LHCN-M2 (cell line): ENCODE measurements at regions not wholly inside any gene's neighbourhood (a gene's known extent, or its start where the extent isn't known, plus 50 kb on each side); places are given as distances from the start of the nearest gene placed in this dataset.
"Not testable (repeated sequence)": the region's sequence is repeated elsewhere in the genome, so short reads cannot be mapped to it uniquely, and the experiment has no call there.

ENCODE experiments used
- DNase-seq: peaks from one replicate; pipeline ENCODE4 v3.0.0-alpha.2; 2012; ENCODE audit warnings: low read depth

DNA sequence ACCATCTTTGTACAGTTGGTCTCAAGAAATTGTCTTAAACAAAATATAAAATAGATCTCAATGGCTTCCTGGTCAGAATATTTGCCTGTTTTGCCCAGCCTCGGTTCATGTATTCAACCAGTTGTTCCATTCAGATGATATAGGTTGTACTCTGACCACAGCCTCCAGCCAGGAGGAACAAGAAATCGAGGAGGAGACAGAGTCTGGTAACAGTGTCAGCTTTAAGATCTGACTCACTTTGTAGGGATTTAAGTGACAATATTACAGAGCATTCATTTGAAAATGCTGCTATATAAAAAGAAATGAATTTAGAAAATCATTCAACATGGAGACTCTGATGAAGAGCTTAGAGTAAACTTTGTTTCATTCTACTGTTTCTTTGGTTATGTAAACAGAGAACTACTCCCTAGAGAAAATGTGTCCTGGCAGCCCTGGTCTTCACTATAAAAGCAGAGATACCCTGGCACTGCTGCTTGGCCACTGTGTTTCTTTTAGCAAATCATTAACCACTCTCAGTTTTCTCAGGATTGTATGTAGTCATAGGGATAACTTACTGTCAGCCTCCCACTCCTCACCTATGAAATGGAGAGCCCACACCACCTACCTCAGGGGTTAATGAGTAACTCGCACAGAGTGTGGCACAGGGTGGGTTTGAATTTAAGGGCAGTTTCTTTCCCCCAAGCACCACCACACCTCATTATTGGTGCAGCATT, 53.5 kb downstream of the PAGE2 start:
- DNase-seq, result no peak

DNA sequence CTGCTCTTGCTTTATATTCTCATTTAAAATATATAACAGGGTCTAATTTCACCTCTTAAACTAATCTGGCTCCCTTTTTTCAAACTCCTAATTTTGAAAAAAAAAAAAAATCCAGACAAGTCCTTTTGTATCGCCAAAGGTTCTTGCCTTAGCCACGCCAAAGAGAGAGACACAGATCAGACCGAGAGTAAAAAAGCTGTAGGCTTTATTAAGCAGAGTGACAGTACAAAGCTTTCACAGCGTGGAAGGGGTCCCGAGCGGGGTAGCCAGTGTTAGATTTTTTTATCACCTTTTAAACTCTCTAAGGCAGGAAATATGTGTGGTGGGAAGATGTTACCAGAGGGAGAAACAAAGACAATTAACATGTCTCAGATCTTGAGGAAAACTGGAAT, 54.1 kb downstream of the PAGE2 start:
- no peak for DNase-seq

DNA sequence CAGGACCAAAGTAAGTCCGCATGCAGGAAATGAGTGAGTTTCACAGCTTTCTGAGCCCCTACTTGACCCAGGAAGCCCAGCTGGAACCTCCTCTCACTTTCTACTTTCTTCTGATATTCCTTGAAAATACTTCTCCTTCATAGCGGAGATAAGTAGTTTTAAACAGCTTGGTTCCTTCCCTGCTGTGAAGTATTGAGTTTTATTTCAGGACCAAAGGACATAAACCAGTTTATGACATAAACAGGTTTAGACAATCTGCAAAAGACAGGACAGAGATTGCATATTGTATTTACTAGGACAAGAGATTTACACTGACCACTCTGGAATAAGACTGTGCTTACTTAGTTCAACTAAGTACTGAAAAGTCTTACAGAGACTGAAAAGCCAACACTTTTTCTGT, 54.8 kb downstream of the PAGE2 start:
- DNase-seq, result no peak

DNA sequence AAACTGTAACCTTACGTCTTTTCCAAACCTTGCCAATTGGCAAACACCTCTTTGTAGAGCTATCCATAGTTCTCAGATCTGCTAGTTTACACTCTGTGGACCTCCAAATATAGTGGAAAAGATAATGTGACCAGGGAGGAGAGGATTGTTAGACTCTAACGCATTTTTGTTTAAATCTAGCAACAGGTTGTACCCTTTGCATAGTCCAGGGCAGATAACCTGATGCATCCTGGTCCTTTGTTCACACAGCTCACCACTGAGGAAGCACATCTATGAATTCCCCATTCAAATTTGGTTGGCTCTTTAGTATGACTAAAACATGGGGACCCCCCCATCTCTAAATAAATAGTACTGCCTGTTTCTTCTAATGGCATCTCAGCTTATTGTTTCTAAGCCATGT, 55.9 kb downstream of the PAGE2 start:
- no peak for DNase-seq

DNA sequence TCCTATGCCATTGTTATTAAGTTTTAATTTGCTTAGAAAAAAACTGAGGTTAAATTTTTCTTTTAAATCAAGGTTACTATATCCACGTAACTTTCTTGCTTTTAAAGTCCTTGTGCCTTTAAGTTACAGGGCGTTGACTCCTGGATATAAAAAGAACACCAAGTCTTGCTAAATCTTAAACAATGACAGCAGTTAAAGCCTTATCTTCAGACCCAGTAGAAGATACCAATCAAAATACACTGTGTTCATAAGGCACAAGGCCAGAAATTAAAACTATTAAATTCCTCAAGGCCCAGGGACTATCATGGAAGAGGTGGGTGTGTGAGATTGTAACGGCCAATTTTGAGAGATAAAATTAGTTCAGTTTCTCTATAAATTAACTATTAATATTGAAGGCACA, 60.4 kb downstream of the PAGE2 start:
- no peak for DNase-seq

DNA sequence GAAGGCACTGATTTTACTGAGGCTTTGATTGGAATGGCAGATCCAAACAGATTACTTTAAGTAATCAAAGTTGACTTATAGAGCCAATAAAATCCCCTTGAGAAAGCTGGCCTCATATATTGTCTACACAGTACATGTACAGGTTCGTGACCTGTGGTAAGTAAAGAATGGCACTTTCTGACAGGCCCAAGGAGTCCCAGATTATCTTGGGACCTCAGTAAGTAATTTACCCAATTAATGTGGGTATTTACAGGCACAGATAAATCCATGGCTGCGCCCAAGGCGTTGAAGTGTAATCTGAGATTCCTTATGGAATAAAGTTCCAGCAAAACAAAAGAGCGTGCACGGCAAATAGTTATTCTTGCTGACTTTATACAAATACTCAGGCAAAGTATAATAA, 62.4 kb downstream of the PAGE2 start:
- no peak for DNase-seq

DNA sequence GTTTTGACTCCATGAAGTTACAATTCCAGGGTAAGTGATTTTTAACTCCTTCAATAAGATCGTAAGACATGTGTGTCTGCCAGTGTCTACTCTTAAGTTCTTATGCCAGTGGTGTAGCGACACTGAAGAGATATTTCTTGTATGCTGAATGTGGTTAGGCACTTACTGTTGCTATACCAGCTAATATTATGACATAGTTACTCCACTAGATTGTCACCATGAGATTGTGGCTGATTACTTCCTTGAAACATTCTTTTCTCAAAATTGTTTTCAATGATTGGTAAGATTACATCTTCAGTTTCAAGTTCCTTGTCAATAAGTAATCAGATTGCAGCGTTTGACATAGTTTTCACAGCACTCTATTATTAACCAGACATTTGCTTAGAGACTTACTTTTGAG, 60.6 kb upstream of the PAGE5 start:
- DNase-seq, result no peak

DNA sequence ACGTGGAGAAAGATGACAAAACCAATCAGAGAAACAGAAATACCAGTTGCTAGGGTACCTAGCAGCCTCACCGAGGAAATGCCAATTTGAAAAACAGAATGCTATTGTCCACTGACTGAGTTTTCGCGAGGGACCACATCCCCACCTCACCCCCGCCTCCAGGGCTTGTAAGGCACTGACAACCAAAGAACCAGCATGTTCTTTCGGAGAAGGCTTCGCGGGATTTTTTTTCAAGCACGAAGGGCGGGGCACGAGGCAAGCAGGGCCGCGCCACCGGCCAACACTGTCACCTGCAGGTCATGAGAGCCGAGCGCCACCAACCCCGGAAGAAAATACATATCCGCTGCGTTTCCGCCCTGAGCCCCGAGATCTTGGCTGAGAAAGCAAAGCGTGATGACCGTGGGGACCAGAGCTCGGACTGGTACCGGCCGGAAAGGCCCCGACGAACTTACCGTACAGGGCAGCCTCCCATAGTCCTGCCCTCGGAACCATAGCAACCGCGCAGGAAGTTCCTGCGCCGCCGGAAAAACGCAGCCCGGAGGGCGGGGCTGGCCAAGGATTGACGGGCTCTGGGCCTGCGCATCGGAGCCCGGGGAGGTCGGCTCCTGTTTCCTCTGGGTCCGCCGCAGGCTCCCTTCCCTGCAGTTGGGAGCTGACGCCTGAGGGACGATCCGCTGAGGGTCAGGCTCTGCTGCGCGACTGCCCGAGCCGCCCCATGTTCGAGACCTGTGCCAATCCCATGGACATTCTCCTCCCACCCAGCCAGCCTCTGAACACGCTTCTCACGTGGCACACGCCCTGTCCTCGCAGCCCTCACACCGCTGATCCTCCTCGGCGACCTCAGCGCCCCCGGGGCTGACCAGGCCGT, 59.2 kb upstream of the PAGE5 start:
- DNase-seq, result peak; percentile 83

DNA sequence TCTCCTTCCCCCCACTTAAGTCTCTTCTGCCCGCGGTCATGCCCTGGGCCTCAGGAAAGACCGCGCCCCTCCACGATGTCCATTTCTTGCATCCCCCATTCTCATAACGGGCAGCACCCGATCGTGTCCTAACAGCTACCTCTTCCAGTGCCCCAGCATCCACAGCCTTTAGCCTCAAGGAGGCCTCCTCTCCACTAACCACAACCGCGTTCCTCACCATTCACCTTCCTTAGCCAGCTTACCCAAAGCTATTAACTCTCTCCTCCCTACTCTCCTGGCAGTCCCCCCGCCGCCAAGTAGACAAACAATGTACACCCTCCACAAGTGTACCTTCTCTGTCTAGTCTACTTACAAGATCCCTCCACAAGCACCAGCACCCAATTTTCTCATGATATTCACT, 58.6 kb upstream of the PAGE5 start:
- peak; percentile 2 for DNase-seq

DNA sequence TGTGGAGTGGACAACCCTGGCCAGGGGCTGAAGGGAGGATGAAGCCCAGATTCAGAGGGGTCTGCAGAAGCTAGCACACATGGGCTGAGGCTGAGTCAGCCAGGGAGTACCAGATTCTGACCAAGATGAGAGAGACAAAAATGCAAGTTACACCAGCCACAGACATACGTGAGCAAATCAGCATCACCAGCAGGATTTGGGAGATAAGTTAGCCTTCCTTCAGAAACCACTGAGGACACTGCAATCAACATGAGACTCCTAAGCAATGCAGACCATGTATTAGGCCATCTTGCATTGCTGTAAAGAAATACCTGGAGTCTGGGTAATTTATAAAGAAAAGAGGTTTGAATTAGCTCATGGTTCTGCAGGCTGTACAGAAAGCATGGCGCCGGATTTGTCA, 57.0 kb upstream of the PAGE5 start:
- DNase-seq, result no peak

DNA sequence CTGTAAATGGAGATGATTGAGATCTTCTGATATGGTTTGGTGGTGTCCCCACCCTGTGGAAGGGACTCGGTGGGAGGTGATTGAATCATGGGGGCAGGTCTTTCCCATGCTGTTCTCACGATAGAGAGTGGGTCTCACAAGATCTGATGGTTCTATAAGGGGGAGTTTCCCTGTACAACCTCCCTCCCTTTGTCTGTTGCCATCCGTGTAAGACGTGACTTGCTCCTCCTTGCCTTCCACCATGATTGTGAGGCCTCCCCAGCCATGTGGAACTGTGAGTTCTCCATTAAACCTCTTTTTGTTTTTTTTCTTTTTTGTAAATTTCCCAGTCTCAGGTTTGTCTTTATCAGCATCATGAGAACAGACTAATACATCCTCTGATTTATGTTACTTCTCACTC, 55.1 kb upstream of the PAGE5 start:
- DNase-seq, result not testable (repeated sequence)

DNA sequence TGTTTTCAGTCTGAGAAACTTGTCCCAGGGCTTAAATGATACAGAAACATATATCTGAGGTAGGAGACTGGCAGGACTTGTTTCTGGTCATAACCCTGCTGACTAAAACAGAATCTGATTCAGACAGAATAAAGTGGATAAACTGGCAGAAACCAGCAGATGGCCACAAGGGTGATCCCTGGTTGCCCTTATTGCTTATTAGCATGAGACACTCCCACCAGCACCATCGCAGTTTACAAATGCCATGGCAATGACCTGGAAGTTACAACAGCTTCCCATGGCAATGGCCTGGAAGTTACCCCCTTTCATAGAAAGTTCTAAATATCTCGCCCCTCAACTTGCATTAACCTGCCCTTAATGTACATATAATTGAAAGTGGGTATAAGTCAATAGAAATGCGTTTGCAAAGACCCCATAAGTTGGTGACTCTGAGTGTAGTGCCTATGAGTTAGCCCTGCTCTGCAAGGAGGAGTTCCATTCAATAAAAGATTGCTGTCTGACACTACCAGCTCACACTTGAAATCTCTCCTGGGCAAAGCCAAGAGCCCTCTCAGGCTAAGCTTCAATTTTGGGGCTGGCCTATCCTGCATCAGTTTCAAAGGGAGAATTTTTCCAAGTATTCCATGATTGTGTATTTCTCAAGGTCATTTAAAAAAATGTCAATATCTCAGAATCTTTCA, 52.9 kb upstream of the PAGE5 start:
- DNase-seq, result peak; percentile 35

DNA sequence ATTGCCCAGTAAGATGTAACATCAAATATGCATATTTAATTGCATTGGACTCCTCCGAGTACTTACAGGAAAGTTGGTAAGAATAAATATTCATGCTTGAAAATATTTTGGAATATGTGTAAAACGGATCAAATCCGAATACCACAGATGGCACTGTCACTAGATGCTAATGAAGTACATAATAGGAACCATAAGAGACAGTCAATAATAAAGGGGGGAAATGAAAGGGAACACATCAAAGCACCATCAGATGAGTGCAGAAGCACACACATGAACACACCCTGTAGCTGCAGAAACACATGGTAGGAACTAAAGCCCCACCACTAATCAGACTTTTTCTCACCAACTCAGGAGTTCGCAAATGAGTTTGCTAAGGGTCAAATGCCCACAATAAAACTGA, 52.2 kb upstream of the PAGE5 start:
- no peak for DNase-seq

DNA sequence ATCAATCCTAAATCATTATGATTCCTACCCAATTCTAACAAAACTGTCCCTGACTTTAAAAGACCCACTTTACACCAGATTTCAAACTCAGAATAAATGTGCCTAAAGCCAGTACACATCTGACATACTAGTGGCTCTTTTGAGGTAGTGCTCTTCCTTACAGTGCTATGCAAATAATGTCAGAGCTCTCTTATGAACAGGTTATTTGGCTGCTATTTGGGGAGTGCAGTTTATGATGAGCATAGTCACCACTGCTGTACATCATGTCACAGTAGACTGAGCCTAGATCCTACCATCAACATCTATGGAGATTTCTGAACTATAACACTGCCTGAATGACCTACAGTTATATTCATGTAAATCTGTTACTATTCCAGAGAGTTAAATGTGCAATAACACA, 50.4 kb upstream of the PAGE5 start:
- DNase-seq, result no peak
